ENCODE measurements at regions not wholly inside any gene's neighbourhood (a gene's known extent, or its start where the extent isn't known, plus 50 kb on each side); places are given as distances from the start of the nearest gene placed in this dataset.

GRCh38 chr11:27204529-27204928 is 158.5 kb downstream of the CCDC34 start:
- H3K4me2 ChIP-seq (ENCODE audit: insufficient read depth, low read length), result no peak overlapping the region
- no peak for TF ChIP-seq CBX1 (IDR thresholded peaks at IDR 0.05; ENCODE audit: low read depth)
- TF ChIP-seq TBP (optimal IDR thresholded peaks at IDR 0.05; ENCODE audit: low read depth, low read length), result no peak
- TF ChIP-seq KDM1A (IDR thresholded peaks at IDR 0.05), result 0 out of 4 replicates have a peak, but pooled peaks of 1 of the 2 experiments have one; percentile 10
- peak; percentile 64 for TF ChIP-seq CTCFL (IDR thresholded peaks at IDR 0.05; ENCODE audit: borderline replicate concordance, insufficient read depth, low read depth, low read length, poor library complexity, severe bottlenecking)
- TF ChIP-seq RBM25 (IDR thresholded peaks at IDR 0.05; ENCODE audit: low read depth, low read length, severe bottlenecking), result peak; percentile 73
- TF ChIP-seq CTCF (IDR thresholded peaks at IDR 0.05 in 2 of 3, conservative IDR thresholded peaks at IDR 0.05 in 1 of 3; ENCODE audit: insufficient read depth in 2 of 3, low read depth in 1 of 3, low read length in 3 of 3), result peak; percentile 40 to 58 (median 52); a peak in 5 of 6 replicates
- TF ChIP-seq NR0B1 (IDR thresholded peaks at IDR 0.05; ENCODE audit: partially characterized antibody), result no peak
- no peak for TF ChIP-seq PHF8 (IDR thresholded peaks at IDR 0.05; ENCODE audit: borderline replicate concordance, low read length)
- TF ChIP-seq, protein P1, sequence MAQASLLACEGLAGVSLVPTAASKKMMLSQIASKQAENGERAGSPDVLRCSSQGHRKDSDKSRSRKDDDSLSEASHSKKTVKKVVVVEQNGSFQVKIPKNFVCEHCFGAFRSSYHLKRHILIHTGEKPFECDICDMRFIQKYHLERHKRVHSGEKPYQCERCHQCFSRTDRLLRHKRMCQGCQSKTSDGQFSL (CRISPR knock-in tag; IDR thresholded peaks at IDR 0.05), result no peak
- TF ChIP-seq, protein P1 (tag; IDR thresholded peaks at IDR 0.05), result 0 out of 4 replicates have a peak, but pooled peaks of 1 of the 2 experiments have one; percentile 30
- peak; percentile 27 to 58; a peak in 2 of 4 replicates for TF ChIP-seq RAD21 (CRISPR knock-in tag; conservative IDR thresholded peaks at IDR 0.05 in 1 of 2, IDR thresholded peaks at IDR 0.05 in 1 of 2)
- no peak overlapping the region for H3K27ac ChIP-seq (ENCODE audit: extremely low read depth, low read depth, low read length)
- ChIA-PET CTCF (ENCODE audit: low intra/inter-chr PET ratio) (interaction anchor here (1.1 kb wide), 1 partner anchor 281 kb away, joined by 4 read pairs; no protein-coding TSS in a partner anchor), POLR2A (interaction anchor here (0.7 to 1.4 kb wide), 2 partner anchors 9 to 29 kb away, joined by 3 read pairs; no protein-coding TSS in a partner anchor)
- ATAC-seq, result peak; percentile 59
- H3K9me3 ChIP-seq (replicated peaks; ENCODE audit: control insufficient read depth, insufficient read depth, low read depth, low read length), result no peaks in the 10 kb centered on the region
- WGBS (ENCODE audit: insufficient coverage, low coverage, missing lambda C conversion rate), result 26% methylated on average over 3 of the region's 3 CpGs
- H3K4me3 ChIP-seq, result no peak overlapping the region
- DNase-seq (ENCODE audit: extremely low read depth in 1 of 4, low spot score in 3 of 4), result peak in 3 of 4 experiments; percentile 32 to 61 (median 35)
- peaks cover 13 to 53% of the 10 kb centered on the region in 2 experiments; a peak in 4 of 5 replicates for H3K4me1 ChIP-seq (replicated peaks in 1 of 2; ENCODE audit: control insufficient read depth in 2 of 2, insufficient read depth in 2 of 2, low read length in 2 of 2)
- BruUV-seq (replicated peaks), result no TSS peak
- H4K20me1 ChIP-seq (replicated peaks; ENCODE audit: control insufficient read depth, insufficient read depth, low read length), result no peaks in the 10 kb centered on the region
- intact Hi-C loops (cut with micrococcal nuclease) (loop anchor here (1.0 kb wide), 1 partner anchor 92 kb away; no protein-coding TSS in a partner anchor), in situ Hi-C loops (cut with MboI) (no loop called here)
- H3K27me3 ChIP-seq (ENCODE audit: control insufficient read depth in 2 of 2, insufficient read depth in 2 of 2, low read length in 2 of 2), result no peaks in the 10 kb centered on the region
- H3K9me1 ChIP-seq (ENCODE audit: control insufficient read depth, insufficient read depth, low read length), result no peaks in the 10 kb centered on the region
- FAIRE-seq, result no peak
- H2AFZ ChIP-seq (ENCODE audit: low read depth, low read length), result no peak overlapping the region
- no peaks in the 10 kb centered on the region for H3K79me2 ChIP-seq (ENCODE audit: control insufficient read depth, insufficient read depth, low read length)
- no peak overlapping the region for H3K9ac ChIP-seq (ENCODE audit: insufficient read depth in 1 of 2, low read depth in 2 of 2, low read length in 2 of 2)
- no peaks in the 10 kb centered on the region for H3K36me3 ChIP-seq (ENCODE audit: control insufficient read depth, insufficient read depth, low read length)

Data from K562 (cell line).